Choroid plexus epithelial cell (primary cell): ENCODE measurements at regions not wholly inside any gene's neighbourhood (a gene's known extent, or its start where the extent isn't known, plus 50 kb on each side); places are given as distances from the start of the nearest gene placed in this dataset.
A peak's percentile ranks its signal among the peaks of the same experiment; 100 is the strongest.

Source experiments
- DNase-seq: peaks from one replicate; pipeline ENCODE4 v3.0.0-alpha.2; 2010; ENCODE audit warnings: low read depth
- H3K4me3 ChIP-seq: 2 replicates; pipeline ENCODE4 v1.5.1; 2011; ENCODE audit warnings: low read depth, mild to moderate bottlenecking, control low read depth, low read length, moderate library complexity
- TF ChIP-seq, protein P1 (sequence below): conservative IDR thresholded peaks from 2 replicates; pipeline ENCODE4 v1.5.1; 2011; ENCODE audit warnings: low read depth, mild to moderate bottlenecking, control low read depth, inconsistent platforms, low read length, moderate library complexity

- peak; percentile 27 for DNase-seq
- TF ChIP-seq, protein P1, sequence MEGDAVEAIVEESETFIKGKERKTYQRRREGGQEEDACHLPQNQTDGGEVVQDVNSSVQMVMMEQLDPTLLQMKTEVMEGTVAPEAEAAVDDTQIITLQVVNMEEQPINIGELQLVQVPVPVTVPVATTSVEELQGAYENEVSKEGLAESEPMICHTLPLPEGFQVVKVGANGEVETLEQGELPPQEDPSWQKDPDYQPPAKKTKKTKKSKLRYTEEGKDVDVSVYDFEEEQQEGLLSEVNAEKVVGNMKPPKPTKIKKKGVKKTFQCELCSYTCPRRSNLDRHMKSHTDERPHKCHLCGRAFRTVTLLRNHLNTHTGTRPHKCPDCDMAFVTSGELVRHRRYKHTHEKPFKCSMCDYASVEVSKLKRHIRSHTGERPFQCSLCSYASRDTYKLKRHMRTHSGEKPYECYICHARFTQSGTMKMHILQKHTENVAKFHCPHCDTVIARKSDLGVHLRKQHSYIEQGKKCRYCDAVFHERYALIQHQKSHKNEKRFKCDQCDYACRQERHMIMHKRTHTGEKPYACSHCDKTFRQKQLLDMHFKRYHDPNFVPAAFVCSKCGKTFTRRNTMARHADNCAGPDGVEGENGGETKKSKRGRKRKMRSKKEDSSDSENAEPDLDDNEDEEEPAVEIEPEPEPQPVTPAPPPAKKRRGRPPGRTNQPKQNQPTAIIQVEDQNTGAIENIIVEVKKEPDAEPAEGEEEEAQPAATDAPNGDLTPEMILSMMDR = no peak
- H3K4me3 ChIP-seq = no peak overlapping the region
Observed at GRCh38 chr4:126038502-126039144, 723.9 kb downstream of the FAT4 start.

DNA sequence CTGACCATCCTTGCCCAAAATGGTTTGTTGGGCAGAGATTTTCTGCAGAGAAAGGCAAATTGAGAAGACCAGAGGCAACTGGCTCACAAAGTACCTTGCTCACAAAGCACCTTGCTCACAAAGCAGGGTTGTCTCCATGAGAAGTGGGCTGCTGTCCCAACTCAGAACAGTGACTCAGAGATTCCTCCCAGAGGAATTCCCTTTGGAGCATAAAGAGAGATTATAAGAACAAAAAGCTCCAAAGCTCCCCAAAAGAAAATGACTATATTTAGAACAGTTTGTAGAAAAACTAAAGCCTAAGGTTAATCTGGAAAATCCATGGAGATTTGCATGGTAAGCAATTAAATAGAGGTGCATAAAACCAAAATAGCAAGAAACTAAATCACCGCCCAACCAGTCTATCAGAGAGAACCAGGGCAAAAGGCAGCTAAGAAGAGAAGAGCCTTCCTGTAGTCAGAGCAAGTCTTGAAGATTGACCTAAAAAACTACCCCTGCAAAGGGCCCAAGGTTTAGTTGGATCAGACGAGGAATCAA, 731.4 kb downstream of the FAT4 start:
- no peak overlapping the region for H3K4me3 ChIP-seq
- TF ChIP-seq, protein P1 = no peak
- no peak for DNase-seq

DNA sequence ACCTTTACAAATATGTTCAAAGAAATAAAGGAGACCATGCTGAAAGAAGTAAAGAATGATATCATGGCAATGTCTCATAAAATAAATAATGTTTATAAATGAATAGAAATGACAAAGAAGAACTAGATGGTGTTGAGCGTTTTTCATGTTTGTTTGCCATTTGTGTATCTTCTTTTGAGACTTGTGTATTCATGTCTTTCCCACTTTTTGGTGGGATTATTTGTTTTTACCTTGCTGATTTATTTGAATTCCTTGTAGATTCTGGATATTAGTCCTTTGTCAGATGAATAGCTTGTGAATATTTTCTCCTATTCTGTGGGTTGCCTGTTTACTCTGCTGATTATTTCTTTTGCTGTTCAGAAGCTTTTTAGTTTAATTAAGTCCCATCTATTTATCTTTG, 732.4 kb downstream of the FAT4 start:
- TF ChIP-seq, protein P1 = no peak
- H3K4me3 ChIP-seq = no peak overlapping the region
- DNase-seq = no peak

DNA sequence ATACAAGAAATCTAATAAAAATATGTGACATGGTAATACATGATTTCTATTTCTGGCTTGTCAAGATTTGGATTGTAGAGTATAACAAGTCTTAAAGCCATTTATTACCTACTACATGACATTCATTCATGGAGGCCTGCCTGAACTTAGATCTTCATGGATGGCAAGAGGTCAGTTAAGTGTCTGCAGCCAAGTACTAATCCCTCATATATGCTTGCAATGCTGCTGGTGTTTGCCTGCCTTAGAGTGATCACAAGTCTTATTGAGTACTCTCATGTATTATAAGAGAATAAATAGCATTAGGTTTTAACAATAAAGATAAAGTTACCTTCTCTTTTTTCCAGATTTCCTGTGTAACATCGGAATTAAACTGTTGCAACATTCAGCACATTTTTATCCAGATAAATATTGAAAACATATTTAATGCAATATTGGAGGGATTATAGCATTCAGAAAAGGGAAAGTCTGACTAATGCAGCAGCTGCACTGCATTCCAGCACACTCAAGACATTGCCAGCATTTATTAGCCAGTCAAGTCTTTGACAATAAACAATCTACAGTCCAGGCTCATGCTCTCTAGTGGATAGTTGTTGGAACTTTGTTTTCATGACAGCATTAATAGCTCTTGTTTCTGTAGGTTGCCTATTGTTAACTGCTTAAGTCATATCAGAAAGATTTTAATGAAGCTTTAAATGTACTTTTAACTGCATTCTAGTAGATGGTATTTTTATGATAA, 737.1 kb downstream of the FAT4 start:
- H3K4me3 ChIP-seq = no peak overlapping the region
- peak; percentile 92 for DNase-seq
- TF ChIP-seq, protein P1 = peak; percentile 56

GRCh38 chr4:126056116-126056650, 741.4 kb downstream of the FAT4 start:
- no peak for DNase-seq
- TF ChIP-seq, protein P1 = no peak
- no peak overlapping the region for H3K4me3 ChIP-seq

GRCh38 chr4:126057371-126057770, 742.6 kb downstream of the FAT4 start:
- TF ChIP-seq, protein P1 = no peak
- no peak overlapping the region for H3K4me3 ChIP-seq
- DNase-seq = no peak
